ENCODE measurements at regions not wholly inside any gene's neighbourhood (a gene's known extent, or its start where the extent isn't known, plus 50 kb on each side); places are given as distances from the start of the nearest gene placed in this dataset.
"Not testable (repeated sequence)": the region's sequence is repeated elsewhere in the genome, so short reads cannot be mapped to it uniquely, and the experiment has no call there.

DNA sequence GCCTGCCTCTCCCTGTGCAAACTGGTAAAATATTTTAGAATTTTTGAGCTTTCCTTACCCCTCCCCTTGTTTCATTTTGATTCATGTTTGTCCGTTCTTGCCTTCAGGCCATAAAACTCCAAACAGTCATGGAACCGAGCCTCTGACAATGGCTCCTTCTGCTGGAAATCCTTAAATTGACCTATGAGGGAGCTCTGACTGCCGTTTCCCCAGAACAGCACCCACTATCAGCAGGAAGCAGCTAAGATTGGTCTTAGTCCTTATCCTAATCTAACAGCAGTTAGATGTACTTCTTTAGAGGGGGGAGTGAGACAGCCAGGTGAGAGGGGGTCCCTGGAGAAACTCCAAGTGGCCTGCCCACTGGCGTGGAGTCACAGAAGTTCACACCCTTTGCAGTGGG lies 106.7 kb downstream of the FAM174A start:
- H3K27me3 Mint-ChIP-seq: no peaks in the 10 kb centered on the region
- H3K27ac Mint-ChIP-seq: no peak overlapping the region
- no peaks in the 10 kb centered on the region for H3K4me1 Mint-ChIP-seq
- H3K9me3 Mint-ChIP-seq: no peaks in the 10 kb centered on the region
- DNase-seq (no peak), ATAC-seq (ENCODE audit: low read depth) (no peak)
- POLR2A ChIA-PET: no interaction called here
- H3K36me3 Mint-ChIP-seq: no peaks in the 10 kb centered on the region
- no peak overlapping the region for H3K4me3 Mint-ChIP-seq

DNA sequence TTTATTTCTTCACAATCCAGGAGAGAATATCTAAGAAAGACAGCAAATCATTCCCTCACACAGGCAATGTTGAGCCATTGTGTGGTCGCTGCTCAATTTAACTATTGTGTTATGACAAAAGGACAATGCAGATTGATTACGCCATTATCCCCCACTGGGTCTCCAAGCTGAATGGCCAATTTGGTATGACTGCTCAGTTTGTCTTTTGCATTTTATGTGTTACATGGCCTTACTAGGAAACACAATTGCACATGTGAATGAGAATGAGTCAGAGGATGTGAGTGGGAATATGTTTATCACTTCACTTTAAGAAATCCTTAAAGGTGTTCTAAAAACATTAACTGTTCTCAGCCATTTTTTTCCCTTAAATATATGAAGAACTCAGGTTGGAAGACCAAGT lies 108.3 kb downstream of the FAM174A start:
- POLR2A ChIA-PET: no interaction called here
- ATAC-seq (ENCODE audit: low read depth) (no peak), DNase-seq (no peak)

DNA sequence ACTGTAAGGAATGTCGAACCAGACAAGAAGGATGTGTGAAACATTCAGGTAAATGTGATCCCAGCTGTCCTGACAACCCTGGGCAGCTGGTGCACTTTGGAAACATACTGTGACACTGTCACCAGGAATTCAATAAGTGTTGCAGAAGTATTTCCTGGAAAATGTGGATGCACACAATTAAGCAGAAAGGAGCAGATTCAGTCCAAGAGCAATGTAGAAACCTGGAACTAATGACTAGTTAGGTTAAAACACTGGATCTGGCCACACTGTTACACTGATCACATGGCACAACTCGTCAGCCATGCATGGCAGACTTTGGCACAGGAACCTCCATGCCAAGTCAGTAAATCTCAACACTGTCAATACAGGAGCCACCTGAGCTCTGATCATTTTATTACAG lies 109.0 kb downstream of the FAM174A start:
- Mint-ChIP-seq H3K4me3 (no peak overlapping the region), H3K27ac (no peak overlapping the region), H3K27me3 (no peaks in the 10 kb centered on the region), H3K4me1 (peaks cover 6% of the 10 kb centered on the region), H3K9me3 (no peaks in the 10 kb centered on the region), H3K36me3 (no peaks in the 10 kb centered on the region)
- DNase-seq (no peak), ATAC-seq (ENCODE audit: low read depth) (no peak)
- POLR2A ChIA-PET: no interaction called here

More for the DNA sequence above, 108.3 kb downstream of the FAM174A start:
- H3K27ac Mint-ChIP-seq: no peak overlapping the region
- no peaks in the 10 kb centered on the region for H3K27me3 Mint-ChIP-seq
- peaks cover 6% of the 10 kb centered on the region for H3K4me1 Mint-ChIP-seq
- no peaks in the 10 kb centered on the region for H3K36me3 Mint-ChIP-seq
- no peak overlapping the region for H3K4me3 Mint-ChIP-seq
- no peaks in the 10 kb centered on the region for H3K9me3 Mint-ChIP-seq

DNA sequence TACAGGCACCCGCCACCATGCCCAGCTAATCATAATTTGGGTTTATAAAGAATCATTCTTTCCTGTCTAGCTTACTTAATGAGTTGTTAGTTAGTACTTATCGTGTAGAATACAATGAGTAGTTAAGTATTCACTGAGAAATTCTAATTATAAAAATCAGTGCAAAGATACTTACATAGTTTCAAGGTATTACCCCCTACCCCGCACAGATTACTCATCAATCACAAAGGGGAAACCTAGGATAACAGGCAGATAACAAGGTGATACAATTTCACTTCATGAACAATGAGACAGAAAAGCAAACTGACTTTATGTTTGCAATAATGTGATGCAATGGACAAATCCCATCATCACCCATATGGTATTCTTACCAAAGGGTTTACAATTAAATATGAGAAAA lies 109.6 kb downstream of the FAM174A start:
- DNase-seq: no peak
- peaks cover 6% of the 10 kb centered on the region for H3K4me1 Mint-ChIP-seq
- H3K27me3 Mint-ChIP-seq: no peaks in the 10 kb centered on the region
- H3K27ac Mint-ChIP-seq: no peak overlapping the region
- H3K9me3 Mint-ChIP-seq: no peaks in the 10 kb centered on the region
- POLR2A ChIA-PET: no interaction called here
- no peaks in the 10 kb centered on the region for H3K36me3 Mint-ChIP-seq
- no peak for ATAC-seq (ENCODE audit: low read depth)
- no peak overlapping the region for H3K4me3 Mint-ChIP-seq

DNA sequence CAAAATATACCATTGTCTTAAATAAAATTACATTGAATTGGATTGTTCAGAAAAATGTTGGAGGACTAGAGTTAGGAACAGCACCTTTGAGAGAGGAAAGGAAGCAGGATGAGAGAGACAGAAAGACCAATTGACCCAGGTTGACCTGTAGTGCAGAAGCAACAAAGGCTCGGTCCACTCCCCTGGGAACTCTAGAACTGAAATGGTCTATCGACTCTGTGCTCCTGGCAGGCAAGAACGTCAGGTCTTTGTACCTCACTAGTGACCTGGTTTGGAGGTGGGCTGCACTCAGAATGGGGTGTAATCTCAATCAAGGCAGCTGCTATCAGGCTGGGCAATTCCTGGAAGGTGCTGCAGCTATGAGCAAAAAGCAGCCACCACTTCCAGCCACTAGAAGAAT lies 110.8 kb downstream of the FAM174A start:
- Mint-ChIP-seq H3K4me3 (no peak overlapping the region), H3K9me3 (no peaks in the 10 kb centered on the region), H3K36me3 (no peaks in the 10 kb centered on the region), H3K27ac (no peak overlapping the region), H3K27me3 (peaks cover under 1% of the 10 kb centered on the region), H3K4me1 (peaks cover 6% of the 10 kb centered on the region)
- DNase-seq (no peak), ATAC-seq (ENCODE audit: low read depth) (no peak)
- POLR2A ChIA-PET: no interaction called here

DNA sequence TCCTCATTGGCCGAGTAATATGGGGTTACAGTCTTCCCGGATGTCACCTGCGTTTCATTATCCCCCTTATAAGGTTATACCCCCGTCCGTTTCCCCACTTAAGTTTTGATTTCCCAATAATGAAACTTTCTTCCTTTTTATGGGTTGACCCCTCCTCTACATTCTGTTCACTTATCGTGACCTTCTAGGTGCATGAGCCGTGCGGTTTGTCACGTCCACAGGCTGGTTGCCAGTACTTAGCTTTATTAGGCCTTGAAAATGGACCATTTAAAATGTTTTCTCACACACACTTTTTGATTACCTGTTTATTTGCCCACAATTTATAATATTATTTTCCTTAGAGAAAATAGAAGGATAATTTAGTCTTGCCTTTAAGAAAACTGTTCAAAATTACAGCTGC lies 111.5 kb downstream of the FAM174A start:
- DNase-seq (no peak), ATAC-seq (ENCODE audit: low read depth) (no peak)
- Mint-ChIP-seq H3K36me3 (no peaks in the 10 kb centered on the region), H3K4me3 (no peak overlapping the region), H3K9me3 (no peaks in the 10 kb centered on the region), H3K27ac (no peak overlapping the region), H3K4me1 (peaks cover 6% of the 10 kb centered on the region), H3K27me3 (peaks cover 4% of the 10 kb centered on the region)
- POLR2A ChIA-PET: no interaction called here

DNA sequence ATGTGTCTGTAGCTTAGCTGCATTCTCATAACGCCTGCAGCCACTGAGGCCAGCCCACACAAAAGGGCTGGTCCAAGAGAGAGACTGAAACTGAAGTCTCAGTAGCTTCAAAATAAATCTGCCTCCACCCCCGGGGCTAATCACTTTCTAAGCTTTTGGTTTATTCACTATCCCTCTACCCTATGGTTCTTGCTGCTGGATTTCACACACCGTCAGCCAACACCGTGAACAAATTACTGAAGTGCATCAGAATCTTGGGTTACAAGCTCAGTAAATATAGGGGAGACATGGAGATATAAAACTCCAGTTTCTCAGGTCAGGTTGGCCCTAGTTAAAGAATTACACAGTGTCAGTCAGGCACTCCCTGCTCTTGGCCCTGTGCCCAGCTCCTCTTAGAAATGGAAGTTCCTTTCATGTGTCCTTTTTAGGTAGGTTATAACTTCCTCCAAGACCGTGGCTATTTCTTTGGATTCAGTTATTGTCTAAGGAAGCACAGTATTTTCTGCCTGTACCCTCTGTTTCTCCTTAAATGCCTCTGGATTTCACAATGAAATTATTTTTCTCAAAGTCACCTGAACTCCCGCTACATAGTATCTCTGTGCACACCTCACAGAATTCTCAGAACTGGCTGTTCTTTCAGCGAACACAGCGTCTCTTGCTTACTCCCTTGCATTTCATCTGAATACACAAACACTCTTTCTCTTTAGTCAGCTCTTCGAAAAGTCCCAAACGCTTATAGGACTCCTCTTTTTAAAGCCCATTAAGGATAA lies 112.5 kb downstream of the FAM174A start:
- ATAC-seq (ENCODE audit: low read depth): no peak
- peaks cover 4% of the 10 kb centered on the region for H3K27me3 Mint-ChIP-seq
- H3K4me1 Mint-ChIP-seq: peaks cover 6% of the 10 kb centered on the region
- H3K9me3 Mint-ChIP-seq: no peaks in the 10 kb centered on the region
- DNase-seq: no peak
- H3K27ac Mint-ChIP-seq: no peak overlapping the region
- H3K36me3 Mint-ChIP-seq: no peaks in the 10 kb centered on the region
- H3K4me3 Mint-ChIP-seq: no peak overlapping the region
- POLR2A ChIA-PET: no interaction called here

DNA sequence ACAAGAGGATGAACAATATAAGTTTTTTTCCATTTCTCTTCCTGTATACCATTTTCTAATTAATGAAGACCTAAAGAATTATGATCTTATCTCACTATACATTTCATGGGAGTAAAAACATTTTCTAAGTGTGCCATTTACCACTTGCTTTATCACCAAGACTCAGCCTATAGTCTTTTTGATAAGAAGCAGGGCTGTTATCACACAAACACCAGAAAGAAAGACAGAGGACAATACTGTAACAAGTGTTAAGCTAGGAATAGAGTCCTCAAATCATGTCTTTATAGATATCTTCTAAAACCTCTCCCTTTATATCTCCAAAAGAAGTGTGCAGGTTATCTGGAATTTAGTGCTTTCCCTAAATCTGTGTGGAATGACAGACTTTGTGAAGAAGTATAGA lies 119.7 kb downstream of the FAM174A start:
- DNase-seq: no peak
- Mint-ChIP-seq H3K27me3 (peaks cover 4% of the 10 kb centered on the region), H3K9me3 (no peaks in the 10 kb centered on the region), H3K36me3 (no peaks in the 10 kb centered on the region), H3K4me3 (no peak overlapping the region), H3K27ac (no peak overlapping the region), H3K4me1 (no peaks in the 10 kb centered on the region)
- ATAC-seq (ENCODE audit: low read depth): no peak
- POLR2A ChIA-PET: no interaction called here

DNA sequence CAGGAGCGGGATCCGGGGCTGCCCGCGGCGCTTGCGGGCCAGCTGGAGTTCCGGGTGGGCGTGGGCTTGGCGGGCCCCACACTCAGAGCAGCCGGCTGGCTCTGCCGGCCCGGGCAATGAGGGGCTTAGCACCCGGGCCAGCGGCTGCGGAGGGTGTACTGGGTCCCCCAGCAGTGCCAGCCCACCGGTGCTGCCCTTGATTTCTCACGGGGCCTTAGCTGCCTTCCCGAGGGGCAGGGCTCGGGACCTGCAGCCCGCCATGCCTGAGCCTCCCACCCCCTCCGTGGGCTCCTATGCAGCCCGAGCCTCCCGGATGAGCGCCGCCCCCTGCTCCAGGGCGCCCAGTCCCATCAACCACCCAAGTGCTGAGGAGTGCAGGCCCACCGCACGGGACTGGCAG lies 121.6 kb downstream of the FAM174A start:
- H3K4me3 Mint-ChIP-seq; H3K27me3 Mint-ChIP-seq; ATAC-seq (ENCODE audit: low read depth); H3K27ac Mint-ChIP-seq; H3K4me1 Mint-ChIP-seq; DNase-seq; H3K36me3 Mint-ChIP-seq; H3K9me3 Mint-ChIP-seq; POLR2A ChIA-PET: not testable (repeated sequence)

DNA sequence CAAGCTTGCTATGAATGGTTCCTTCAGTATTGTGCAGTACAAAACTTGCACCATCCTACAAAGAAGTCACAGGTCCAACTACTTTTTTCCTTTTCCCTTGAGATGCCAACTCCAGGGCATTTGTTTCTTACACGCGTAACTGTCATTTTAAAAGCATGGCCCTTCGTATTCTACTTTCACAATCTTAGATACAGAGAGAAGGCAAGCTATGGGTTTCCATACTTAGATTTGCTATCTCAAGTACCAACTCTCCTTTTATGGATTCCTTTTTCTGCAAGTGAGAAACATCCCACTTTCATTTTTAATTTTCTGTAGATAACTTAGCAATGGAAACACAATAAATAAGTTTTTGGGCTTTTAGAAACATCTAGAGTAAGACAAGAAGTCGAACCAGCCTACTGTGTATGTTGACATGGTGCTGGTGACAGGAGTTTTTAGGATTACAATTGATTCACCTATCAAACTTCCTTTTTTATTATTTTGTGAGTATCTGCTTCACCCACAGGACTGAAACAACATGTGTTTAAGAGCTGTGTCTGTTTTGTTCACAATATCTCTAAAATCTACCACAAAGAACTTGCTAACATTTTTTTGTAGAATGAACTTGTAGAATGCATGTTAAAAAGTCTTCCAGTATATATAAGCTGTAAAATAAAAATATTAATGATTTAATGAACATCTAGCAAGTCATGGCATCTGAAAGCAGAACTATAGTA lies 124.1 kb downstream of the FAM174A start:
- no peaks in the 10 kb centered on the region for H3K4me1 Mint-ChIP-seq
- no peak for ATAC-seq (ENCODE audit: low read depth)
- no peak for DNase-seq
- H3K27me3 Mint-ChIP-seq: no peaks in the 10 kb centered on the region
- POLR2A ChIA-PET: no interaction called here
- H3K27ac Mint-ChIP-seq: no peak overlapping the region
- no peak overlapping the region for H3K4me3 Mint-ChIP-seq
- no peaks in the 10 kb centered on the region for H3K9me3 Mint-ChIP-seq
- no peaks in the 10 kb centered on the region for H3K36me3 Mint-ChIP-seq

DNA sequence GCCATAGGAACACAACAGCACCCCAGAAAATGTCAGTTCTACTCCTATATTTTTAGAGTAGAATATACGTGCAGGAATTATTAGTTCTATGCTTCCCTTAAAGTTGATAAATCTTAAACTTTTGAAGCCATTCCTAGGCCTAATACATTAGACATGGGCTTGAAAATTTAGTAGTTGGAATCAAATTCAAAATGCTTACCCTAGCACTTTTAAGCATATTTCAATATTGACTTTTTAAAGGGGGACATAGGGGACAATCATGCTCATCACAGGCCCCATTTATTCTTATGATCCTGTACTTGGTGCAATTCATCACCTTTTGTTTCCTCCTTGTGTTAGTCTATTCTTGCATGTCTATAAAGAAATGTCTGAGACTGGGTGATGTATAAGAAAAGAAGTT lies 129.0 kb downstream of the FAM174A start:
- POLR2A ChIA-PET: no interaction called here
- Mint-ChIP-seq H3K27ac (no peak overlapping the region), H3K36me3 (peaks cover 2% of the 10 kb centered on the region), H3K4me1 (peaks cover 9% of the 10 kb centered on the region), H3K27me3 (no peaks in the 10 kb centered on the region), H3K9me3 (no peaks in the 10 kb centered on the region), H3K4me3 (no peak overlapping the region)
- no peak for DNase-seq
- ATAC-seq (ENCODE audit: low read depth): no peak

DNA sequence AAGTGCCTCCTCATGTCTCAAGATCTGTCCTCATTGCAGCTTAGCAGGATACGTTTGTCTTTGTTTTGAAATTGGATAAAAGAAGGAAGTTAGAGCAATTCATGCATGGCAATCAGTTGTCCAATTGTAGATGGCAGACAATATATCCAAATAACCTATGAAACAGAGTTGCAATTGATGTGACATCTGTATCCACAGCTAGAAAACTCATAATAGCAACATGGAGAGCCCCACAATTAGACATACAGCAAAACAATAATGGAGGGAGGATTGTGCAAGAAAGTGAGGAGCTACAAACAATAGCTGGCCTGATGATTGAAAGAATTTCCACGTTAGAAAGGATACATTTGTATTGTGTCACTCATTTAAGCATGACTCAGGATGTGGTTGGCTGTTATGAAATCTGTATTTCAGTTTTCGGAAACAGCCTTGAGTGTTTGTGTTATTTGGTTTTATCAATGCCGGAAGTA lies 132.0 kb downstream of the FAM174A start:
- H3K9me3 Mint-ChIP-seq: peaks cover 2% of the 10 kb centered on the region
- no peak overlapping the region for H3K4me3 Mint-ChIP-seq
- peak; percentile 65 for ATAC-seq (ENCODE audit: low read depth)
- peaks cover 3% of the 10 kb centered on the region for H3K36me3 Mint-ChIP-seq
- DNase-seq: no peak
- POLR2A ChIA-PET: interaction anchor here (1.4 kb wide), 1 partner anchor 236 kb away, joined by 4 read pairs; the partner anchor contains the start of gene ST8SIA4
- no peaks in the 10 kb centered on the region for H3K27me3 Mint-ChIP-seq
- H3K4me1 Mint-ChIP-seq: peaks cover 9% of the 10 kb centered on the region
- no peak overlapping the region for H3K27ac Mint-ChIP-seq

DNA sequence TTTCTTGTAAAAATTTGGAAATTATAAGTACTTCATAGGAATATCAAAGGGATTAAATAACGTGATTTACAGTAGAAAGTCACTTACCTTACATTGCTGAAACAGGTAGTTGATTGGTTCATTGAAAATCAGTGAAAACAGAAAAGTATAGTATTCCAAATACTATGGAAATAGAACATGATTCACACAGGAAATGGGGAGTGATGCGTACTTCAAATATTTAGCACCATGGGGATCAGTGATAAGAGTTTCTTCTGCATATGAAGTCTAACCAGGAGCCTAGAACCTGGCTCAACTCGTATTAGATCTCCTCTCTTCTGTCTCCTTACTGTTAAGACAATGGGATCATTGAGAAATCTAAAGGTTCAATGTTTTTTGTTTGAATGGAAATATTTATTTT lies 133.3 kb downstream of the FAM174A start:
- DNase-seq (no peak), ATAC-seq (ENCODE audit: low read depth) (no peak)
- Mint-ChIP-seq H3K4me3 (no peak overlapping the region), H3K27ac (no peak overlapping the region), H3K27me3 (no peaks in the 10 kb centered on the region), H3K4me1 (peaks cover 9% of the 10 kb centered on the region), H3K36me3 (peaks cover 3% of the 10 kb centered on the region), H3K9me3 (peaks cover 3% of the 10 kb centered on the region)
- POLR2A ChIA-PET: no interaction called here

Data from activated naive CD8-positive, alpha-beta T cell treated with anti-CD3 and anti-CD28 coated beads, Interleukin-2, amount 10 ng/mL, durations not matched to agents 7 days and 5 days (primary cell).